ENCODE measurements at regions not wholly inside any gene's neighbourhood (a gene's known extent, or its start where the extent isn't known, plus 50 kb on each side); places are given as distances from the start of the nearest gene placed in this dataset.

DNA sequence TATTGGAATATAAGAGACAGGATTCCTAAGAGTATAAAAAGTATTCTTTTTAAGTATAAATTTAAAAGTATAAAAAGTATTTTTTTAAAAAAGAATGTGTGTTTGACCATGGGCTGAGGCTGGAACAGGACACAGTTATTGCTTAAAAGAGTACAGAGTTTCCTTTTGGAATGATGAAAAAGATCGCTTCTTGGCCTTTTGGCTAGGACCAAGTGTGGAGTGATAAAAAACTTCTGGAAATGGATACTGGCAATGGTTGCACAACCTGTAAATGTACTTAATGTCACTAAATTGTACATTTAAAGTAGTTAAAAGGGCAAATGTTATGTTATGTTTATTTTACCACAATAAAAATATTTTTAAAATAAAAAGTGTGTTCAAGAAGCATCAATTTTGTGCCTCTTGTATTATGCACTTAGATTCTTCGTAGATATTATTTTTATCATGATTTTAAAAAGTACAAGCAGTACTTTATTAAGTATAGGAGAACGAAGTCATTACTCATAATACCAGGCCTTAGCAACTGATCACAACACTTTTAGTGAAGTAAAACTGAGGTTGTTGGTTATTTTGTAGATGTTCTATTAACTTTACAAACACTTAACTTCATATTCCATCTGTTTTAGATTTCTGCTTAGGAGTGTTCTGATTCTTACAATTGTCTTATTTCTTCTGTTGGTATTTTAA lies 389.1 kb upstream of the ZP4 start:
- no peak for TF ChIP-seq CTCF (conservative IDR thresholded peaks at IDR 0.05; ENCODE audit: low read length)
- no peak for TF ChIP-seq EZH2phosphoT487 (IDR thresholded peaks at IDR 0.05; ENCODE audit: borderline replicate concordance, low read depth, low read length)

All from OCI-LY7 (cell line).